ENCODE measurements at regions not wholly inside any gene's neighbourhood (a gene's known extent, or its start where the extent isn't known, plus 50 kb on each side); places are given as distances from the start of the nearest gene placed in this dataset.
"Not testable (repeated sequence)": the region's sequence is repeated elsewhere in the genome, so short reads cannot be mapped to it uniquely, and the experiment has no call there.

- TF ChIP-seq PATZ1 (CRISPR knock-in tag; IDR thresholded peaks at IDR 0.05; ENCODE audit: borderline replicate concordance); ZFP30 (CRISPR knock-in tag; IDR thresholded peaks at IDR 0.05); TOX (CRISPR knock-in tag; IDR thresholded peaks at IDR 0.05; ENCODE audit: borderline replicate concordance); ZFP3 (CRISPR knock-in tag; IDR thresholded peaks at IDR 0.05); CREB5 (CRISPR knock-in tag; IDR thresholded peaks at IDR 0.05; ENCODE audit: low read depth); ARNTL (CRISPR knock-in tag; IDR thresholded peaks at IDR 0.05; ENCODE audit: borderline replicate concordance, low read depth): not testable (repeated sequence)
These were observed 146.3 kb upstream of the NOTCH2NLA start for GRCh38 chr1:146375108-146375507.
